HG02884 (cell line): ENCODE measurements at regions not wholly inside any gene's neighbourhood (a gene's known extent, or its start where the extent isn't known, plus 50 kb on each side); places are given as distances from the start of the nearest gene placed in this dataset.
"Not testable (repeated sequence)": the region's sequence is repeated elsewhere in the genome, so short reads cannot be mapped to it uniquely, and the experiment has no call there.

Source experiments
- ATAC-seq: cut with Tn5 transposase; IDR thresholded peaks from one replicate; pipeline ENCODE4 v1.9.1; 2021; ENCODE audit warnings: mild to moderate bottlenecking, moderate library complexity; ENCODE audit not compliant: unreplicated experiment

DNA sequence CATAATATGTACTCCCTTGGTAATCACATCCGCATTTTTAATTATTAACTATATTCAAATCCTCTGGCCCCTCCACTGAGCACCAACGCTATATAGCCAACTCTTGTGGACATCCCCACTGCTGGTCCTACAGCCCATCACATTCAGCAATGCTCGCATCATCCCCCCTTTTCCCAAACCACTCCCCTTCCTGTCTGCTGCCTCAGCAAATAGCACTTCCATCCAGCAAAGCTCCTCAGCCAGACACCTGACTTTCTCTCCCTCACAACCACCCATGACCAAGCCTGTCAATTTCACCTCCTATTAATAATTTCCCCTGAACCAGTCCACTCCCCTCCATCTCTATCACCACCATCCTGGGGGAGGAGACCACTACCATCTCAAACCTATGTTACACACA lies 65.5 kb upstream of the KIF2A start:
- not testable (repeated sequence) for ATAC-seq

GRCh38 chr5:62242000-62242399 lies 64.0 kb upstream of the KIF2A start:
- not testable (repeated sequence) for ATAC-seq

DNA sequence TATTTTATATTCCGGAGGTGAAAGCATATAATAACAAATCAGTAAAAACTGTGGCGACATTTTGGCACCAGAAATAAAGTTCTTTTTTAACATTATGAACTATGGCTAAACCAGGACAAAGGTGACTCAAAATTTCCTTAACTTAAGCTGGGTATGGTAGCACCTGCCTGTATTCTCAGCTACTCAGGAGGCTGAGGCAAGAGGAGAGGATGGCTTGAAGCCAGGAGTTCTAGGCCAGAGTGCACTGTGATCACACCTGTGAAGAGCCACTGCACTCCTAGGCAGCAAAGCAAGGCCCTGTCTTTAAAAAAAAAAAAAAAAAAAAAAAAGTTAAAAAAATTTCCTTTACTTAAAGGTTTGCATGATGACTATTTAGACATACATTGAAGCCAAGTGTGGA lies 63.0 kb upstream of the KIF2A start:
- not testable (repeated sequence) for ATAC-seq

- not testable (repeated sequence) for ATAC-seq
These were observed 57.8 kb upstream of the KIF2A start for GRCh38 chr5:62248192-62248591.

DNA sequence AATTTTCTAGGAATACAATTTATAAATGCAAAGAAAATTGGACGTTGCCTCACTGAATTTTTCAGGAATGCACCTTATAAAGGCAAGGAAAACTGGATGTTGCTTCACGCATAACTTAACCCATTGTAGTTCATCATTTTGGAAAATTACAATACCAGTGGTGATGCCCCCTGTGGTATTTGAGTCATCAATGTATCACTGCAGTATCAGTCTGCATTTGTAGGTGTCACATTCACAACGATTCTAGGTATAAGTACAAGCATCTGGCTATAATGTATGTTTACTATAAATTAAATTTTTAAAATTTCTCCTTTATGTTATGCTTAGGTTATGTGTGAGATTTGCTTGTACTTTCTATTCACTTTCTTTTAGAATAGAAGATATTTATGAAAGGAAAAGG lies 55.9 kb upstream of the KIF2A start:
- ATAC-seq = not testable (repeated sequence)

GRCh38 chr5:62250919-62251318 lies 55.1 kb upstream of the KIF2A start:
- ATAC-seq = not testable (repeated sequence)

DNA sequence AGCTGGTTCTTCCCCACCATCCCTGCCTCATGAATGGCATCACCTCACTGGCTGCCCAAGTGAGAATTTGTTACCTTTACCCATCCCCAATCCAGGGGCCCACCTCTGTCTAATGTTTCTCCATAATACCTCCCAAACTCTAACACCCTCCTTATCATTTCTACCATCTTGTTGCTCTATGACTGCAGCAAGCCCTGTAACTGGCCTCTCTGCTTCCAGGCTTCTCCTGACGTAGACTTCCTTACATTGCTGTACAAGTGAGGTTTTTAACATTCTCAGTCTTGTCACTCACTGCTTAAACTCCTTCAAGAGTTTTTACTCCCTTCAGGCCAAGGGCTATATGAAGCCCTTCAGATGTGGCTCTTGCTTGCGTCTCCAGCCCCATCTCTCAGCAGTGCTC lies 53.5 kb upstream of the KIF2A start:
- ATAC-seq = not testable (repeated sequence)

GRCh38 chr5:62255551-62255950 lies 50.5 kb upstream of the KIF2A start:
- ATAC-seq = not testable (repeated sequence)

- peak; percentile 59 for ATAC-seq
These were observed 49.6 kb upstream of the KIF2A start for GRCh38 chr5:62256161-62257019.
